ENCODE measurements at regions not wholly inside any gene's neighbourhood (a gene's known extent, or its start where the extent isn't known, plus 50 kb on each side); places are given as distances from the start of the nearest gene placed in this dataset.
"Not testable (repeated sequence)": the region's sequence is repeated elsewhere in the genome, so short reads cannot be mapped to it uniquely, and the experiment has no call there.

- no peak for DNase-seq
- Mint-ChIP-seq H3K4me3 (no peak overlapping the region), H3K9me3 (peaks cover 18% of the 10 kb centered on the region), H3K27me3 (peaks cover 15% of the 10 kb centered on the region), H3K36me3 (no peaks in the 10 kb centered on the region), H3K27ac (no peak overlapping the region), H3K4me1 (no peaks in the 10 kb centered on the region)
- CTCF ChIA-PET, result no interaction called here
Observed at GRCh38 chr7:73945022-73945421, 83.0 kb upstream of the ELN start.

GRCh38 chr7:73948287-73948686 is 79.7 kb upstream of the ELN start:
- Mint-ChIP-seq H3K4me3 (no peak overlapping the region), H3K27ac (no peak overlapping the region), H3K27me3 (peaks cover 18% of the 10 kb centered on the region), H3K4me1 (no peaks in the 10 kb centered on the region), H3K9me3 (peaks cover 16% of the 10 kb centered on the region), H3K36me3 (no peaks in the 10 kb centered on the region)
- CTCF ChIA-PET, result no interaction called here
- no peak for DNase-seq

GRCh38 chr7:73952266-73952665 is 75.7 kb upstream of the ELN start:
- no peak for DNase-seq
- H3K27me3 Mint-ChIP-seq, result peaks cover 32% of the 10 kb centered on the region
- no peak overlapping the region for H3K4me3 Mint-ChIP-seq
- H3K9me3 Mint-ChIP-seq, result peaks cover 9% of the 10 kb centered on the region
- no peak overlapping the region for H3K27ac Mint-ChIP-seq
- H3K36me3 Mint-ChIP-seq, result no peaks in the 10 kb centered on the region
- CTCF ChIA-PET, result no interaction called here
- H3K4me1 Mint-ChIP-seq, result no peaks in the 10 kb centered on the region

- Mint-ChIP-seq H3K36me3 (no peaks in the 10 kb centered on the region), H3K9me3 (peaks cover 1% of the 10 kb centered on the region), H3K27me3 (peaks cover 25% of the 10 kb centered on the region), H3K27ac (no peak overlapping the region), H3K4me1 (no peaks in the 10 kb centered on the region), H3K4me3 (no peak overlapping the region)
- no peak for DNase-seq
- CTCF ChIA-PET, result no interaction called here
Observed at GRCh38 chr7:73954181-73954580, 73.8 kb upstream of the ELN start.

- Mint-ChIP-seq H3K4me3 (no peak overlapping the region), H3K4me1 (no peaks in the 10 kb centered on the region), H3K27ac (no peak overlapping the region), H3K36me3 (no peaks in the 10 kb centered on the region), H3K27me3 (peaks cover 26% of the 10 kb centered on the region), H3K9me3 (no peaks in the 10 kb centered on the region)
- no peak for DNase-seq
- CTCF ChIA-PET, result no interaction called here
Observed at GRCh38 chr7:73954861-73955260, 73.1 kb upstream of the ELN start.

GRCh38 chr7:73960548-73960947 is 67.4 kb upstream of the ELN start:
- H3K27me3 Mint-ChIP-seq, result peaks cover 18% of the 10 kb centered on the region
- no peak overlapping the region for H3K4me3 Mint-ChIP-seq
- DNase-seq, result no peak
- no peak overlapping the region for H3K27ac Mint-ChIP-seq
- peaks cover 13% of the 10 kb centered on the region for H3K9me3 Mint-ChIP-seq
- no peaks in the 10 kb centered on the region for H3K4me1 Mint-ChIP-seq
- H3K36me3 Mint-ChIP-seq, result no peaks in the 10 kb centered on the region
- CTCF ChIA-PET, result interaction anchor here (1.2 kb wide), 1 partner anchor 66 kb away, joined by 3 read pairs; no protein-coding TSS in a partner anchor

- H3K27ac Mint-ChIP-seq, H3K36me3 Mint-ChIP-seq, H3K4me3 Mint-ChIP-seq, DNase-seq, H3K4me1 Mint-ChIP-seq: not testable (repeated sequence)
- Mint-ChIP-seq H3K9me3 (peaks cover 13% of the 10 kb centered on the region), H3K27me3 (peaks cover 11% of the 10 kb centered on the region)
- CTCF ChIA-PET, result interaction anchor here (1.2 kb wide), 1 partner anchor 65 kb away, joined by 3 read pairs; no protein-coding TSS in a partner anchor
Observed at GRCh38 chr7:73961991-73962390, 66.0 kb upstream of the ELN start.

GRCh38 chr7:73963252-73963822 is 64.6 kb upstream of the ELN start:
- peaks cover 10% of the 10 kb centered on the region for H3K27me3 Mint-ChIP-seq
- CTCF ChIA-PET, result interaction anchor here (0.9 kb wide), 1 partner anchor 63 kb away, joined by 4 read pairs; no protein-coding TSS in a partner anchor

GRCh38 chr7:73964786-73965185 is 63.2 kb upstream of the ELN start:
- no peak overlapping the region for H3K4me3 Mint-ChIP-seq
- H3K27me3 Mint-ChIP-seq, result peaks cover 2% of the 10 kb centered on the region
- no peaks in the 10 kb centered on the region for H3K4me1 Mint-ChIP-seq
- DNase-seq, result no peak
- H3K9me3 Mint-ChIP-seq, result peaks cover 21% of the 10 kb centered on the region
- H3K36me3 Mint-ChIP-seq, result no peaks in the 10 kb centered on the region
- CTCF ChIA-PET, result no interaction called here
- H3K27ac Mint-ChIP-seq, result no peak overlapping the region

More at GRCh38 chr7:73963252-73963822, 64.6 kb upstream of the ELN start:
- no peaks in the 10 kb centered on the region for H3K36me3 Mint-ChIP-seq
- no peak for DNase-seq
- H3K4me3 Mint-ChIP-seq, result no peak overlapping the region
- peaks cover 21% of the 10 kb centered on the region for H3K9me3 Mint-ChIP-seq
- no peak overlapping the region for H3K27ac Mint-ChIP-seq
- no peaks in the 10 kb centered on the region for H3K4me1 Mint-ChIP-seq

- DNase-seq, result no peak
- CTCF ChIA-PET, result no interaction called here
- Mint-ChIP-seq H3K27me3 (no peaks in the 10 kb centered on the region), H3K4me1 (no peaks in the 10 kb centered on the region), H3K27ac (no peak overlapping the region), H3K36me3 (no peaks in the 10 kb centered on the region), H3K9me3 (peaks cover 21% of the 10 kb centered on the region), H3K4me3 (no peak overlapping the region)
Observed at GRCh38 chr7:73966062-73966940, 61.7 kb upstream of the ELN start.

- Mint-ChIP-seq H3K27me3 (no peaks in the 10 kb centered on the region), H3K36me3 (no peaks in the 10 kb centered on the region), H3K4me1 (no peaks in the 10 kb centered on the region), H3K4me3 (no peak overlapping the region), H3K27ac (no peak overlapping the region), H3K9me3 (peaks cover 21% of the 10 kb centered on the region)
- CTCF ChIA-PET, result no interaction called here
- no peak for DNase-seq
Observed at GRCh38 chr7:73966941-73967831, 60.8 kb upstream of the ELN start.

- peaks cover 21% of the 10 kb centered on the region for H3K9me3 Mint-ChIP-seq
- H3K27me3 Mint-ChIP-seq, result no peaks in the 10 kb centered on the region
- no peak overlapping the region for H3K27ac Mint-ChIP-seq
- no peak for DNase-seq
- CTCF ChIA-PET, result no interaction called here
- H3K4me1 Mint-ChIP-seq, result no peaks in the 10 kb centered on the region
- H3K36me3 Mint-ChIP-seq, result no peaks in the 10 kb centered on the region
- no peak overlapping the region for H3K4me3 Mint-ChIP-seq
Observed at GRCh38 chr7:73967832-73968290, 60.1 kb upstream of the ELN start.

- CTCF ChIA-PET, result interaction anchor here (0.7 kb wide), 1 partner anchor 12 kb away, joined by 3 read pairs; no protein-coding TSS in a partner anchor
- H3K27ac Mint-ChIP-seq, result no peak overlapping the region
Observed at GRCh38 chr7:73968487-73968886, 59.5 kb upstream of the ELN start.

GRCh38 chr7:73969991-73970390 is 58.0 kb upstream of the ELN start:
- CTCF ChIA-PET, result no interaction called here
- Mint-ChIP-seq H3K9me3 (peaks cover 9% of the 10 kb centered on the region), H3K27ac (no peak overlapping the region), H3K27me3 (no peaks in the 10 kb centered on the region), H3K4me1 (no peaks in the 10 kb centered on the region), H3K36me3 (no peaks in the 10 kb centered on the region), H3K4me3 (no peak overlapping the region)
- no peak for DNase-seq

More at GRCh38 chr7:73968487-73968886, 59.5 kb upstream of the ELN start:
- Mint-ChIP-seq H3K27me3 (no peaks in the 10 kb centered on the region), H3K9me3 (peaks cover 17% of the 10 kb centered on the region), H3K4me1 (no peaks in the 10 kb centered on the region), H3K36me3 (no peaks in the 10 kb centered on the region), H3K4me3 (no peak overlapping the region)
- DNase-seq, result no peak

All from activated naive CD4-positive, alpha-beta T cell treated with anti-CD3 and anti-CD28 coated beads, Interleukin-2, amount 10 ng/mL, durations not matched to agents 7 days and 5 days (primary cell).